Adrenal gland (tissue), 5 donors: ENCODE measurements at regions not wholly inside any gene's neighbourhood (a gene's known extent, or its start where the extent isn't known, plus 50 kb on each side); places are given as distances from the start of the nearest gene placed in this dataset.

Experiments used
- POLR2A ChIP-seq, 2 donors: fragments of 450-650 bp; IDR thresholded peaks; one replicate each; pipeline ENCODE4 v1.6.1; 2017; ENCODE audit warnings: antibody characterized with exemption in 2 of 2, mild to moderate bottlenecking in 2 of 2, moderate library complexity in 1 of 2
- TF ChIP-seq, protein P1 (sequence below), 6 experiments: fragments of 450-650 bp in 4 of 6; fragments of 200-600 bp in 2 of 6; sonication (generic) in 1 of 6; IDR thresholded peaks; 1 replicate in 5 of 6; 2 replicates in 1 of 6; pipeline versions ENCODE4 v1.5.1 to v1.8.0; 2016 to 2021; ENCODE audit warnings: antibody characterized with exemption in 6 of 6, mild to moderate bottlenecking in 2 of 6, moderate library complexity in 1 of 6
- donor health status: DM: no; HTN: no; CAD: no.

DNA sequence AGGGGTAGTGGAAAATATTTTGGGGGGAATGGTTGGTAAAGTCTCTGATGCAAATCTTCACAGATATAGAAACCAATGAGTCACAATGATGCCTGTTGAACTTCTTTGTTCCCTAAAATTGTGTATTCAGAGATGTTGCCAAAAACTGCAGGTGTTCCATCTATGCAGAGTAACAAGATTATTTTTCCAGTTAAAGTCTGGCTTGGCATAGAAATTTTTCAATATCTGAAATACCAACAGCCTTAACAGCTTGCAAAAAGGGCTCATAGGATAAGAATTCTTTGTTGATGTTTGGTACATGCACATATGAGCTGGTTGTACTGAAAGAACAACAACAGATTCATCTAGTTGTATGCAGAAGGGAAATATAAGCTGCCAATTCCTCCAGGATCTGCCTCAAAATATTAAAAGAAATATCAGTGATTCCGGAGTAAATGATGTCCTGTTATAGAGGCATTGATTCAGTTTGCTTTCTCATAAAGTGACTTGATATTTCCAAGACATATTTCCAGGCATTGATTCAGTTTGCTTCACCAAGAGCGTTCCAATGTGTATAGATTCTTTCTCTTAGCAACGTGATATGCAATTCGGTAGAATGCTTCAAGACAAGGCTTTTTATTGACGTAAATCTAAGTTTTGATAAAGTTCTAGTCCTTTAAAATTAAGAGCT lies 564.4 kb downstream of the TMA16 start:
- TF ChIP-seq, protein P1, sequence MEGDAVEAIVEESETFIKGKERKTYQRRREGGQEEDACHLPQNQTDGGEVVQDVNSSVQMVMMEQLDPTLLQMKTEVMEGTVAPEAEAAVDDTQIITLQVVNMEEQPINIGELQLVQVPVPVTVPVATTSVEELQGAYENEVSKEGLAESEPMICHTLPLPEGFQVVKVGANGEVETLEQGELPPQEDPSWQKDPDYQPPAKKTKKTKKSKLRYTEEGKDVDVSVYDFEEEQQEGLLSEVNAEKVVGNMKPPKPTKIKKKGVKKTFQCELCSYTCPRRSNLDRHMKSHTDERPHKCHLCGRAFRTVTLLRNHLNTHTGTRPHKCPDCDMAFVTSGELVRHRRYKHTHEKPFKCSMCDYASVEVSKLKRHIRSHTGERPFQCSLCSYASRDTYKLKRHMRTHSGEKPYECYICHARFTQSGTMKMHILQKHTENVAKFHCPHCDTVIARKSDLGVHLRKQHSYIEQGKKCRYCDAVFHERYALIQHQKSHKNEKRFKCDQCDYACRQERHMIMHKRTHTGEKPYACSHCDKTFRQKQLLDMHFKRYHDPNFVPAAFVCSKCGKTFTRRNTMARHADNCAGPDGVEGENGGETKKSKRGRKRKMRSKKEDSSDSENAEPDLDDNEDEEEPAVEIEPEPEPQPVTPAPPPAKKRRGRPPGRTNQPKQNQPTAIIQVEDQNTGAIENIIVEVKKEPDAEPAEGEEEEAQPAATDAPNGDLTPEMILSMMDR (IDR thresholded peaks at IDR 0.05): no peak
- TF ChIP-seq POLR2A (IDR thresholded peaks at IDR 0.05): no peak
